ENCODE measurements at regions not wholly inside any gene's neighbourhood (a gene's known extent, or its start where the extent isn't known, plus 50 kb on each side); places are given as distances from the start of the nearest gene placed in this dataset.
"Not testable (repeated sequence)": the region's sequence is repeated elsewhere in the genome, so short reads cannot be mapped to it uniquely, and the experiment has no call there.

DNA sequence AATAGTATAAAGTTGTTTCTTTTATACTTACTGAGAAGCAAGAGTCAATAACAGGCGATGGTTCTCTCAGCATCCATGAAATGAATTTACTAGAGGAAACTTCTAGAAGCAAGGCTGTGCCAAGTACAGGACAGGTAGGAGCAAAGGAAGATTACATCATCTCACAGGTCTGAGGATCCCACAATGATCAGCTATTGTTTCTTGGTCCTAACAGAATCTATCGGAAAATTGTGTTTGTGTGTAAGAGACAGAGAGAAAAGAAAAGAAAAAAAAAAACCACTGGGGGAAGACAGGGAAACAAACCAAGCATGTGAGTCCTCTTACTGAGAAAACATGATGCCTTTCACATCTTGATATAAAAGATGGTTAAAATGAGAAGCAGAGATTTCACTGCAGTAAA is 535.0 kb upstream of the NRP1 start:
- Histone ChIP-seq H3K4me3 (ENCODE audit: control extremely low read depth in 1 of 5, extremely low read depth in 1 of 5, insufficient read depth in 1 of 5, low read depth in 2 of 5, low read length in 4 of 5) (no peak overlapping the region), H3K27ac (ENCODE audit: low read length in 2 of 2) (no peak overlapping the region), H2AFZ (ENCODE audit: insufficient read depth, low read depth, low read length, poor library complexity, severe bottlenecking) (no peak overlapping the region), H3K4me1 (ENCODE audit: control insufficient read depth in 2 of 2, insufficient read depth in 2 of 2, low read length in 2 of 2) (no peaks in the 10 kb centered on the region), H3K79me2 (ENCODE audit: control insufficient read depth, insufficient read depth, low read length) (no peaks in the 10 kb centered on the region), H3K36me3 (replicated peaks in 1 of 2; ENCODE audit: control extremely low read depth in 1 of 2, control insufficient read depth in 1 of 2, extremely low read depth in 1 of 2, insufficient read depth in 2 of 2, low read length in 1 of 2) (no peaks in the 10 kb centered on the region), H3K9me3 (ENCODE audit: control extremely low read depth in 1 of 3, control insufficient read depth in 2 of 3, insufficient read depth in 1 of 3, low read length in 2 of 3) (no peaks in the 10 kb centered on the region), H3K9ac (ENCODE audit: low read length) (no peak overlapping the region), H4K20me1 (ENCODE audit: control insufficient read depth, insufficient read depth, low read length, poor library complexity, severe bottlenecking) (no peaks in the 10 kb centered on the region), H3K4me2 (replicated peaks; ENCODE audit: low read depth, low read length, poor library complexity, severe bottlenecking) (no peak overlapping the region), H3K27me3 (replicated peaks in 1 of 4; ENCODE audit: control extremely low read depth in 1 of 4, control insufficient read depth in 3 of 4, insufficient read depth in 4 of 4, low read length in 3 of 4) (no peaks in the 10 kb centered on the region)
- intact Hi-C loops (cut with micrococcal nuclease) = no loop called here
- ChIA-PET CTCF (no interaction called here), POLR2A (no interaction called here)
- Mint-ChIP-seq H3K9me3 (ENCODE audit: insufficient read depth) (peaks cover 3% of the 10 kb centered on the region), H3K27me3 (no peaks in the 10 kb centered on the region), H3K4me3 (no peak overlapping the region), H3K4me1 (no peaks in the 10 kb centered on the region), H3K27ac (no peak overlapping the region)
- no peak for DNase-seq
- WGBS (ENCODE audit: insufficient coverage) = no CpG with 5 or more reads among the region's 2 CpGs
- no peak for TF ChIP-seq CTCF (IDR thresholded peaks at IDR 0.05)
- TF ChIP-seq EZH2 (IDR thresholded peaks at IDR 0.05; ENCODE audit: borderline replicate concordance, insufficient read depth, low read depth, low read length, poor library complexity, severe bottlenecking) = no peak
- ATAC-seq (ENCODE audit: low read depth) = no peak

DNA sequence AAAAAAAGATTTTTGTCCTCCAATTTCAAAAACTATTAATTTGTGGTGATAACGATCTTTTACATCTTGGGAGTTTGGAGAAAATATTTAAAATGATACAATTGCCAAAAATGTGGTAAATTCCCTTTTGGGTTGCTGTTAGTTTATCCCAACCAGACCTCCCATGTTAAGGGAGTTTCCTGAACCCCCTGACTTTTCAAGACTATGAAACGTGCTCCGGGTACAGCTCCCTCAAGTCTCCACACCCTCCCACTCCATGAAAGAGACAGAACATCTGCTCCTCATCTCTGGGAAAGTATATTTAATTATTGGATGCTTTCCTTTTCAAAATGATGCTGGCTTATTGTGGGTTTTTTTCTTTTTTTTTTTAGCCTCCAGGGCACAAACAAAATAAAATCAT is 534.6 kb upstream of the NRP1 start:
- Mint-ChIP-seq H3K27me3 (no peaks in the 10 kb centered on the region), H3K4me3 (no peak overlapping the region), H3K4me1 (no peaks in the 10 kb centered on the region), H3K9me3 (ENCODE audit: insufficient read depth) (peaks cover 3% of the 10 kb centered on the region), H3K27ac (no peak overlapping the region)
- CTCF ChIA-PET = no interaction called here
- Histone ChIP-seq H3K27me3 (replicated peaks in 1 of 4; ENCODE audit: control extremely low read depth in 1 of 4, control insufficient read depth in 3 of 4, insufficient read depth in 4 of 4, low read length in 3 of 4) (no peaks in the 10 kb centered on the region), H3K9me3 (ENCODE audit: control extremely low read depth in 1 of 3, control insufficient read depth in 2 of 3, insufficient read depth in 1 of 3, low read length in 2 of 3) (peaks cover 0 to under 1% (median 0%) of the 10 kb centered on the region in 3 donors), H3K9ac (ENCODE audit: low read length) (no peak overlapping the region), H3K36me3 (replicated peaks in 1 of 2; ENCODE audit: control extremely low read depth in 1 of 2, control insufficient read depth in 1 of 2, extremely low read depth in 1 of 2, insufficient read depth in 2 of 2, low read length in 1 of 2) (no peaks in the 10 kb centered on the region), H3K4me1 (ENCODE audit: control insufficient read depth in 2 of 2, insufficient read depth in 2 of 2, low read length in 2 of 2) (no peaks in the 10 kb centered on the region), H3K79me2 (ENCODE audit: control insufficient read depth, insufficient read depth, low read length) (no peaks in the 10 kb centered on the region), H3K4me2 (replicated peaks; ENCODE audit: low read depth, low read length, poor library complexity, severe bottlenecking) (no peak overlapping the region), H3K4me3 (ENCODE audit: control extremely low read depth in 1 of 5, extremely low read depth in 1 of 5, insufficient read depth in 1 of 5, low read depth in 2 of 5, low read length in 4 of 5) (no peak overlapping the region), H3K27ac (ENCODE audit: low read length in 2 of 2) (no peak overlapping the region), H4K20me1 (ENCODE audit: control insufficient read depth, insufficient read depth, low read length, poor library complexity, severe bottlenecking) (no peaks in the 10 kb centered on the region), H2AFZ (ENCODE audit: insufficient read depth, low read depth, low read length, poor library complexity, severe bottlenecking) (no peak overlapping the region)
- ATAC-seq (ENCODE audit: low read depth) (no peak), DNase-seq (no peak)
- no CpG with 5 or more reads among the region's 3 CpGs for WGBS (ENCODE audit: insufficient coverage)
- POLR2A ChIA-PET = no interaction called here
- intact Hi-C loops (cut with micrococcal nuclease) = no loop called here
- no peak for TF ChIP-seq CTCF (IDR thresholded peaks at IDR 0.05)
- no peak for TF ChIP-seq EZH2 (IDR thresholded peaks at IDR 0.05; ENCODE audit: borderline replicate concordance, insufficient read depth, low read depth, low read length, poor library complexity, severe bottlenecking)

- H3K27ac ChIP-seq (ENCODE audit: low read length in 2 of 2); DNase-seq; H3K4me2 ChIP-seq (replicated peaks; ENCODE audit: low read depth, low read length, poor library complexity, severe bottlenecking); intact Hi-C loops (cut with micrococcal nuclease); POLR2A ChIA-PET; H3K9me3 ChIP-seq (ENCODE audit: control extremely low read depth in 1 of 3, control insufficient read depth in 2 of 3, insufficient read depth in 1 of 3, low read length in 2 of 3); H3K27me3 ChIP-seq (replicated peaks in 1 of 4; ENCODE audit: control extremely low read depth in 1 of 4, control insufficient read depth in 3 of 4, insufficient read depth in 4 of 4, low read length in 3 of 4); H4K20me1 ChIP-seq (ENCODE audit: control insufficient read depth, insufficient read depth, low read length, poor library complexity, severe bottlenecking); ATAC-seq (ENCODE audit: low read depth); H3K4me3 Mint-ChIP-seq; H3K9me3 Mint-ChIP-seq (ENCODE audit: insufficient read depth); H3K4me1 Mint-ChIP-seq; H2AFZ ChIP-seq (ENCODE audit: insufficient read depth, low read depth, low read length, poor library complexity, severe bottlenecking); H3K36me3 ChIP-seq (replicated peaks in 1 of 2; ENCODE audit: control extremely low read depth in 1 of 2, control insufficient read depth in 1 of 2, extremely low read depth in 1 of 2, insufficient read depth in 2 of 2, low read length in 1 of 2); H3K27me3 Mint-ChIP-seq; H3K4me1 ChIP-seq (ENCODE audit: control insufficient read depth in 2 of 2, insufficient read depth in 2 of 2, low read length in 2 of 2); H3K27ac Mint-ChIP-seq; CTCF ChIA-PET; H3K9ac ChIP-seq (ENCODE audit: low read length); H3K4me3 ChIP-seq (ENCODE audit: control extremely low read depth in 1 of 5, extremely low read depth in 1 of 5, insufficient read depth in 1 of 5, low read depth in 2 of 5, low read length in 4 of 5); H3K79me2 ChIP-seq (ENCODE audit: control insufficient read depth, insufficient read depth, low read length): not testable (repeated sequence)
- WGBS (ENCODE audit: insufficient coverage) = 98% methylated on average over 5 of the region's 8 CpGs
These were observed 532.8 kb upstream of the NRP1 start for GRCh38 chr10:33867199-33867789.

Data from B cell (primary cell).